GM10266 (cell line): ENCODE measurements at regions not wholly inside any gene's neighbourhood (a gene's known extent, or its start where the extent isn't known, plus 50 kb on each side); places are given as distances from the start of the nearest gene placed in this dataset.

Experiments used
- DNase-seq: peaks from one replicate; pipeline ENCODE4 v3.0.0; 2012; ENCODE audit errors: extremely low spot score
- CTCF ChIP-seq: IDR thresholded peaks from 2 replicates; pipeline ENCODE4 v1.5.1; 2012; ENCODE audit warnings: mild to moderate bottlenecking, low read depth; ENCODE audit not compliant: control insufficient read depth, insufficient read depth; ENCODE audit errors: missing control alignments

GRCh38 chr2:224263571-224264043, 138.3 kb downstream of the FAM124B start:
- no peak for TF ChIP-seq CTCF
- no peak for DNase-seq

- DNase-seq: no peak
- TF ChIP-seq CTCF: no peak
Observed at GRCh38 chr2:224261326-224261725, 140.6 kb downstream of the FAM124B start.

DNA sequence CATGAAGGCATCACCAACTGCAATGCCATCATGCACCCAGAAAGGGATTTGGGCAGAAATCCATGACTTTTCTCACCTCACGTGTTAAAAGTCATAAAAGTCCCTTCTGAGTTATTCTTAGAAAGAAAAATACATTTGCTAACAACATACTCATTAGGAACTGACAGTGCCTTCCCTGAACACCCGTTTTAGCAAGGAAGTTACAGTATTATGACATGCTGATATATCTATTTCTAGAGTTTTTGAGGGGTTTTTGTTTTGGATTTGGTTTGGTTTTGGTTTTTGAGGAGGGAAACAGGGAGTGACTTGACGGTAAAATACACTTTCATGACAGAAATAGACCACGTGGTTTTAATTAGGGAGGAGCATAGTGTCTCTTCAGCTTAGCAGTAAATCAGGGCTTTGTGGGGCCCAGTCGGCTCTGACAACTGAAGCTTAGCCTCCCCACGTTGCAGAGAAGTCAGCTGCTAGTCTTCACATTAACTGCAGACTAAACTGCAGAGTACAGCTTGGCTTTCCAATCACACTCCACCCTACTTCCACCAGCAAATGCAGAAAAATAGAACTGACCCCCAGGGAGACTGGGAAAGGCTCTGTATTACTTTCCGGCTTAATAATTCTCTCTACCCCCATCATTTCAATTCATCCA, 141.4 kb downstream of the FAM124B start:
- TF ChIP-seq CTCF: no peak
- DNase-seq: no peak

DNA sequence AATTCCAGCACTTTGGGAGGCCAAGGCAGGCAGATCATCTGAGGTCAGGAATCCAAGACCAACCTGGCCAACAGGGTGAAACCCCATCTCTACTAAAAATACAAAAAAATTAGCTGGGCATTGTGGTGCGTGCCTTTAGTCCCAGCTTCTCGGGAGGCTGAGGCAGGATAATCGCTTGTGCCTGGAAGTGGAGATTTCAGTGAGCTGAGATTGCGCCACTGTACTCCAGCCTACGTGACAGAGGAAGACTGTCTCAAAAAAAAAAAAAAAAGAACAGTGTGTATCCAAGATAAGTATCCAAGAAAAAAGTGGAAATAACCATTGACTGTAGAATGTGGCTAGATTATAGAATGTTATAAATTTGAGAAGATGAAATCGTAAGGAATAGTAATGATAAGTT, 142.1 kb downstream of the FAM124B start:
- no peak for TF ChIP-seq CTCF
- DNase-seq: no peak

- DNase-seq: no peak
- no peak for TF ChIP-seq CTCF
Observed at GRCh38 chr2:224258059-224258458, 143.8 kb downstream of the FAM124B start.

GRCh38 chr2:224257156-224257555, 144.8 kb downstream of the FAM124B start:
- no peak for DNase-seq
- TF ChIP-seq CTCF: no peak

- no peak for DNase-seq
- no peak for TF ChIP-seq CTCF
Observed at GRCh38 chr2:224253464-224253863, 148.4 kb downstream of the FAM124B start.
